HCT116 (cell line): ENCODE measurements at regions not wholly inside any gene's neighbourhood (a gene's known extent, or its start where the extent isn't known, plus 50 kb on each side); places are given as distances from the start of the nearest gene placed in this dataset.

Experiments
- ATAC-seq: fragments of 200-7000 bp; cut with Tn5 transposase; 2 replicates; pipeline ENCODE4 v1.9.1; 2020; ENCODE audit warnings: mild to moderate bottlenecking, moderate library complexity
- BruUV-seq: library from RNA; stranded (reverse); fragments of 400-500 nt; replicated peaks from 2 replicates; lab custom pipeline; 2021; lab: Mats Ljungman, UMichigan
- CTCF ChIA-PET: fragments of 300-600 bp; sonication (Branson Sonifier 250); formaldehyde crosslinking; loops from one replicate; lab custom pipeline; 2021; ENCODE audit warnings: antibody characterized with exemption; lab: Charles Lee
- POLR2A ChIA-PET: fragments of 300-600, 350-600 bp; sonication (Branson Sonifier 250); formaldehyde crosslinking; loops from one replicate; lab custom pipeline; 2021; ENCODE audit warnings: antibody characterized with exemption; lab: Charles Lee
- RAD21 ChIA-PET, 2 experiments: fragments of 300-600 bp; sonication (Branson Sonifier 250); formaldehyde crosslinking; loops; one replicate each; lab custom pipeline; 2023; ENCODE audit warnings: low total read pairs in 2 of 2; ENCODE audit not compliant: uncharacterized antibody in 2 of 2, unreplicated experiment in 2 of 2, low non-redundant PET in 1 of 2; lab: Charles Lee
- DNase-seq: peaks from one replicate; pipeline ENCODE4 v3.0.0-alpha.2; 2010; ENCODE audit warnings: low read depth, low spot score
- H2AFZ ChIP-seq: fragments of 200-600 bp; shearing (Covaris generic), sonication (generic); 2 replicates; pipeline ENCODE4 v1.6.1; 2017; ENCODE audit warnings: low read depth, mixed run types, mixed read lengths, antibody characterized with exemption, low read length; ENCODE audit not compliant: poor library complexity, severe bottlenecking
- H3K27ac ChIP-seq: 2 replicates; pipeline ENCODE4 v1.5.1; 2012; ENCODE audit warnings: low read depth, low read length
- H3K27me3 ChIP-seq: fragments of 200-600 bp; sonication (generic); 2 replicates; pipeline ENCODE4 v1.6.1; 2016; ENCODE audit warnings: mixed run types, low read length, mixed read lengths; ENCODE audit not compliant: insufficient read depth
- H3K36me3 ChIP-seq, 2 experiments: fragments of 200-500 bp in 1 of 2; fragments of 200-600 bp in 1 of 2; sonication (Bioruptor generic) in 1 of 2; sonication (generic) in 1 of 2; 2 replicates each; pipeline versions ENCODE4 v1.5.1 to v1.6.1; 2014 to 2016; ENCODE audit warnings: low read length in 2 of 2, inconsistent platforms in 1 of 2, mixed read lengths in 1 of 2, mixed run types in 1 of 2; ENCODE audit not compliant: insufficient read depth in 2 of 2, control insufficient read depth in 1 of 2
- H3K4me1 ChIP-seq, 2 experiments: fragments of 200-600 bp in 1 of 2; sonication (generic) in 1 of 2; 2 replicates each; pipeline versions ENCODE4 v1.5.1 to v1.6.1; 2012 to 2017; ENCODE audit warnings: low read length in 2 of 2, inconsistent platforms in 1 of 2, mild to moderate bottlenecking in 1 of 2, mixed read lengths in 1 of 2, mixed run types in 1 of 2, moderate library complexity in 1 of 2; ENCODE audit not compliant: insufficient read depth in 2 of 2, control insufficient read depth in 1 of 2
- H3K4me2 ChIP-seq: fragments of 200-600 bp; sonication (generic); 2 replicates; pipeline ENCODE4 v1.6.1; 2017; ENCODE audit warnings: mixed run types, low read length, mixed read lengths
- H3K4me3 ChIP-seq, 2 experiments: fragments of 200-600 bp in 1 of 2; sonication (generic) in 1 of 2; replicated peaks in 1 of 2; 2 replicates each; pipeline ENCODE4 v1.5.1; 2011 to 2016; ENCODE audit warnings: low read length in 2 of 2, control low read depth in 1 of 2, low read depth in 1 of 2, mild to moderate bottlenecking in 1 of 2, mixed read lengths in 1 of 2, mixed run types in 1 of 2
- H3K79me2 ChIP-seq: fragments of 200-600 bp; sonication (generic); 2 replicates; pipeline ENCODE4 v1.6.1; 2017; ENCODE audit warnings: mild to moderate bottlenecking, mixed run types, low read length, moderate library complexity, mixed read lengths; ENCODE audit not compliant: insufficient read depth
- H3K9ac ChIP-seq: fragments of 200-600 bp; sonication (generic); 2 replicates; pipeline ENCODE4 v1.6.1; 2016; ENCODE audit warnings: low read length, mixed read lengths
- H3K9me2 ChIP-seq: fragments of 200-600 bp; sonication (generic), shearing (Covaris generic); 2 replicates; pipeline ENCODE4 v1.6.1; 2017; ENCODE audit warnings: mixed run types, mild to moderate bottlenecking, moderate library complexity; ENCODE audit not compliant: insufficient read depth
- H3K9me3 ChIP-seq, 2 experiments: fragments of 200-500 bp in 1 of 2; fragments of 200-600 bp in 1 of 2; sonication (Bioruptor generic) in 1 of 2; sonication (generic) in 1 of 2; 2 replicates each; pipeline ENCODE4 v1.6.1; 2014 to 2017; ENCODE audit warnings: low read length in 2 of 2, mixed read lengths in 2 of 2, inconsistent platforms in 1 of 2, low read depth in 1 of 2, mild to moderate bottlenecking in 1 of 2, mixed run types in 1 of 2, moderate library complexity in 1 of 2; ENCODE audit not compliant: control insufficient read depth in 1 of 2, insufficient read depth in 1 of 2
- H4K20me1 ChIP-seq: fragments of 200-600 bp; sonication (generic), shearing (Covaris generic); 2 replicates; pipeline ENCODE4 v1.6.1; 2017; ENCODE audit warnings: mixed run types, mild to moderate bottlenecking, moderate library complexity; ENCODE audit not compliant: insufficient read depth
- ATF3 ChIP-seq: IDR thresholded peaks from 2 replicates; pipeline ENCODE4 v1.6.1; 2012
- ELF1 ChIP-seq: IDR thresholded peaks from 2 replicates; pipeline ENCODE4 v1.6.1; 2012; ENCODE audit warnings: low read depth, borderline replicate concordance
- SP1 ChIP-seq: IDR thresholded peaks from 2 replicates; pipeline ENCODE4 v1.6.1; 2012; ENCODE audit warnings: low read depth
- TCF7L2 ChIP-seq: IDR thresholded peaks from 2 replicates; pipeline ENCODE4 v1.7.0; 2011; ENCODE audit warnings: borderline replicate concordance, inconsistent platforms; ENCODE audit not compliant: insufficient read depth, insufficient read length; ENCODE audit errors: extremely low read depth
- YY1 ChIP-seq: IDR thresholded peaks from 2 replicates; pipeline ENCODE4 v1.6.1; 2011; ENCODE audit warnings: low read length, low read depth, moderate library complexity, mild to moderate bottlenecking; ENCODE audit not compliant: insufficient replicate concordance; ENCODE audit errors: extremely low read depth
- ZFX ChIP-seq: fragments of 450-650 bp; IDR thresholded peaks from 2 replicates; pipeline ENCODE4 v1.6.1; 2017
- intact Hi-C: fragments of 100-400 bp; cut with micrococcal nuclease; formaldehyde crosslinking; loops from 2 replicates; pipeline ENCODE4 v1.10.0; 2022
- TF ChIP-seq, protein P1 (sequence below): IDR thresholded peaks from 2 replicates; pipeline ENCODE4 v1.6.1; 2011; ENCODE audit warnings: mild to moderate bottlenecking, low read length, moderate library complexity; ENCODE audit not compliant: insufficient replicate concordance; ENCODE audit errors: extremely low read depth

GRCh38 chr1:185536165-185536920, 197.8 kb upstream of the HMCN1 start:
- BruUV-seq = no TSS peak
- H4K20me1 ChIP-seq = no peaks in the 10 kb centered on the region
- no peak for DNase-seq
- no peak overlapping the region for H3K4me3 ChIP-seq
- no peak for TF ChIP-seq ZFX
- TF ChIP-seq, protein P1, sequence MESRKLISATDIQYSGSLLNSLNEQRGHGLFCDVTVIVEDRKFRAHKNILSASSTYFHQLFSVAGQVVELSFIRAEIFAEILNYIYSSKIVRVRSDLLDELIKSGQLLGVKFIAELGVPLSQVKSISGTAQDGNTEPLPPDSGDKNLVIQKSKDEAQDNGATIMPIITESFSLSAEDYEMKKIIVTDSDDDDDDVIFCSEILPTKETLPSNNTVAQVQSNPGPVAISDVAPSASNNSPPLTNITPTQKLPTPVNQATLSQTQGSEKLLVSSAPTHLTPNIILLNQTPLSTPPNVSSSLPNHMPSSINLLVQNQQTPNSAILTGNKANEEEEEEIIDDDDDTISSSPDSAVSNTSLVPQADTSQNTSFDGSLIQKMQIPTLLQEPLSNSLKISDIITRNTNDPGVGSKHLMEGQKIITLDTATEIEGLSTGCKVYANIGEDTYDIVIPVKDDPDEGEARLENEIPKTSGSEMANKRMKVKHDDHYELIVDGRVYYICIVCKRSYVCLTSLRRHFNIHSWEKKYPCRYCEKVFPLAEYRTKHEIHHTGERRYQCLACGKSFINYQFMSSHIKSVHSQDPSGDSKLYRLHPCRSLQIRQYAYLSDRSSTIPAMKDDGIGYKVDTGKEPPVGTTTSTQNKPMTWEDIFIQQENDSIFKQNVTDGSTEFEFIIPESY = no peak
- TF ChIP-seq TCF7L2 = no peak
- no peak for TF ChIP-seq SP1
- TF ChIP-seq ELF1 = no peak
- no peak for TF ChIP-seq YY1
- TF ChIP-seq ATF3 = no peak
- POLR2A ChIA-PET = no interaction called here
- H3K9me2 ChIP-seq = no peaks in the 10 kb centered on the region
- RAD21 ChIA-PET = no interaction called here
- H3K79me2 ChIP-seq = no peaks in the 10 kb centered on the region
- H2AFZ ChIP-seq = no peak overlapping the region
- H3K4me2 ChIP-seq = no peak overlapping the region
- H3K27ac ChIP-seq = no peak overlapping the region
- no peaks in the 10 kb centered on the region for H3K36me3 ChIP-seq
- H3K4me1 ChIP-seq = peaks cover 0 to 6% of the 10 kb centered on the region in 2 experiments; a peak in 2 of 4 replicates
- no peak for ATAC-seq
- H3K9ac ChIP-seq = no peak overlapping the region
- H3K27me3 ChIP-seq = no peaks in the 10 kb centered on the region
- CTCF ChIA-PET = no interaction called here
- intact Hi-C loops = no loop called here
- no peaks in the 10 kb centered on the region for H3K9me3 ChIP-seq
